HG02885 (cell line): ENCODE measurements at regions not wholly inside any gene's neighbourhood (a gene's known extent, or its start where the extent isn't known, plus 50 kb on each side); places are given as distances from the start of the nearest gene placed in this dataset.
"Not testable (repeated sequence)": the region's sequence is repeated elsewhere in the genome, so short reads cannot be mapped to it uniquely, and the experiment has no call there.

ENCODE experiments used
- ATAC-seq: cut with Tn5 transposase; IDR thresholded peaks from one replicate; pipeline ENCODE4 v1.9.1; 2021; ENCODE audit warnings: mild to moderate bottlenecking; ENCODE audit not compliant: unreplicated experiment, poor library complexity

DNA sequence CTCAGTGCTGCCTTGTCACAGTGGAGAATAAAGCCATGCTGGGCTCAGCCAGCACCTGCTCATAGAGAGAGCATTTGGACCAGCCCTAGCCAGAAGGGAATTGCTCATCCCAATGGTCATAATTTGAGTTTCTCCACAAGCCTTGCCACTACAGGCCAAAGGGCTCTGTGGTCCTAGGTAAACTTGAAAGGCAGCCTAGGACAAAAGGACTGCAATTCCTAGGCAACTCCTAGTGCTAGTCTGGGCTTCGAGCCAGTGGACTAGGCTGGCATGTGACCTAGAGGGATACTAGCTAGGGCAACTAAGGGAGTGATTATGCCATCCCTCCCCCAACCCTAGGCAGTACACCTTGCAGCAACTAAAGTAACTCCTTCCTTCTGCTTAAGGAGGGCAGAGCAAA is 516.2 kb downstream of the BCKDHB start:
- no peak for ATAC-seq

DNA sequence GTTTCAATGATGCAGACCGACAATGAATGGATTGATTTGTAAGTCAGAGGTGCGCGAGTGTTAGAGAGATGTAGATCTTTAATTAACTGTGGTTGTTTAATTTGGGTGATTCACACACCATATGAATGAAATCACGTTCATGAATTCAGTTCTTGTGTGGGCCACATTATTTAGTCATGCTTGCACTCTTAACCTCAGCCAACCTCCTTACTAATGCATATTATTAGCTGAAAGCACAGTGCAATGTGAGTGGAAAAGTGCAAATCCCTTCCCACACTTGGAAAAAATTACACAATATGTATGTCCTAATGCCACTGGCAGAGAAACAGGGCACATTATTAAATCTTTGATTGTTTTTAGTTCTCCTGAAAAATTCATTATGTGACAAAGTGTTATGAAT is 512.5 kb downstream of the BCKDHB start:
- no peak for ATAC-seq

DNA sequence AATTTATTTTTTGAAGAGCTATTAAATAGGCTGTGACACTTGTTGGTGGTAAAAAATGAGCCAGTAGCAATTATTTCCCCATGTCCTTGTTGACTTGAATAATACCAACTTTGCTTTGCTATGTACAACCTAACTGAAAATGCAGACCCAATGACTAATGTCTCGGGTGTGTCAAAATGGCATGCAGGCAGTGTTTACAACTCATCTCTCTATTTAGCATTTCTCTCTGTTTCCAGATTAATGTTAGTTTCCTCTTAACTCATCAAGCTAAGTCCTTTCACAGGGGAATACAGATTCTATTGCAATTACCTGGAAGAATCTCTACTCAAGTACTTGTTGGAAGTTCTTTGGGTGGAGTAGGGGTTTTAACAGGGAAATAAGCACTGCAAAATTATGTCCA is 504.4 kb downstream of the BCKDHB start:
- no peak for ATAC-seq

DNA sequence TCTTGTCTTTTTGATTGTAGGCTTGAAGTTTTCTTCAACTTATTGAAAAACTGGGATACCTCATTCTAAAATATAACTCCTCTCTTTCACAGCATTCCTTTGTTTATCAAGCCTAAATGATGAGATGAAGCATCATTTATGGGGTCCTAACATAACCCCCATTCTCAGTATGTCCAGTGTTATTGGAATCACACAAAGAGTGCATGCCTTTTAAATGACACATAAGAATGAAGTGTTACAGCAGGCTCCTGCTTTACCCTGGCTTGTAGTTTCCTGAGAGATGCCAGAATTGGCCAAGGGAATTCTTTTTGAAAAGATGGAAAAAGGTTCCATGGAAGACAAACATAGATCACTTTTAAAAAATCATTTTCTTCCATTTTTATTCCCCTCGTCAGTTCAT is 502.4 kb downstream of the BCKDHB start:
- ATAC-seq: no peak

- ATAC-seq: no peak
These were observed 501.4 kb downstream of the BCKDHB start for GRCh38 chr6:80607811-80608391.

GRCh38 chr6:80605165-80605989 is 498.9 kb downstream of the BCKDHB start:
- ATAC-seq: peak; percentile 89

DNA sequence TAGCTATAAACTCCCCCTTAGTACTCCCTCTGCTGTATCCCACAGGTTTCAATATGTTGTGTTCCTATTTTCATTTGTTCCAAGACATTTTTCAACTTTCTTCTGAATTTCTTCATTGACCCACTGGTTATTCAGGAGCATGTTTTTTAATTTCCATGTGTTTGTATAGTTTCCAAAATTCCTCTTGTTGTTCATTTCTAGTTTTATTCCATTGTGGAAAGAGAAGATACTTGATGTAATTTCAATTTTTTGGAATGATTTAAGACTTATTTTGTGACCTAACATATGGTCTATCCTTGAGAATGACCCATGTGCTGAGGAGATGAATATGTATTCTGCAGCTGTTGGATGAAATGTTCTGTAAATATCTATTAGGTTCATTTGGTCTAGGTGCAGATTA is 497.2 kb downstream of the BCKDHB start:
- no peak for ATAC-seq

GRCh38 chr6:80594461-80594860 is 488.0 kb downstream of the BCKDHB start:
- ATAC-seq: no peak

DNA sequence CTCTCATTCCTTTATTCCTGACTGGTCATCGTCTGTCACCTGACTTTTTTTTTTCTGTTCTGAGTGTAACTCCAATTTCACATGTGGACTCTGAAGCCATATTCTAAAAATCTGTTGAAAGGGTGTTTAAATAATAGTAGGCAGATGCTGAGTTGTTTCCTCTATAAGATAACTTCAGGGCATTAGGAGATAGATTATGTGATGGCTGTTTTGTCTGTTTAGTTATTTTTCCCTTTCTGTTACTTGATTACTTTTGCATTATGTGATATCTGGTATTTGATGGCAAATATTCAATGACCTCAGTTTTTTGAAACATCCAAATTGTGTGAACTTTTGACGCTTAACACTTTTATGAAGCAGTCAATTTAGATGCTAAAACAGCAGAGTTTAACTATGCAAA is 486.0 kb downstream of the BCKDHB start:
- no peak for ATAC-seq

- no peak for ATAC-seq
These were observed 479.8 kb downstream of the BCKDHB start for GRCh38 chr6:80586242-80586641.

DNA sequence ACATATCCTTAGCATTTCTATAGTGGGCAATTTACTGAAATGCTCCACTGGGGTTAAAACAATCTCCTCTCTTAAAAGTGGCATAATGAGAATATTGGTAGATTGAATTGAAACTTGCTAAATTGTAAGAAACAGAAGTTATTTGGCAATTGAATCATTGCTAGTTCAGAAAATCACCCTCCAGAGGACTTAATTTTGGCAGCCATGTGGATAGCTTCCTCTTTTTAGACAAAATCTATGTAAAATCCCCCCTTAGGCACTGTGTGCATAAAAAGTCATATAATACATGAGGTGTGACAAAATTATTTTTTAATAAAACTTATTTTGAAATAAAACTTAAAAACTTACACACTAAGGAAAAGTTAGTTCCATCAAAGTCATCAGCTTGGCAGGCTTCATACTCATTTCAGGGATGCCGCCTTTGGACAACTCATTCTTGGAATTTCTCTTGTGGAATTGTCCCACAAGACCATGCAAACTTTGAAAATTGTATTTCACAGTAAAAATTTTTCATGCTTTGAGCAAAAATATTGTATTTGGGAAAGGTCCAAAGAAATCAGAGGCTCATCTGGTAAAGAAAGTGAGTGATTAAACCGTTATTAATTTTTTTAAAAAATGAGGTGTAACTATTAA is 473.0 kb downstream of the BCKDHB start:
- no peak for ATAC-seq

DNA sequence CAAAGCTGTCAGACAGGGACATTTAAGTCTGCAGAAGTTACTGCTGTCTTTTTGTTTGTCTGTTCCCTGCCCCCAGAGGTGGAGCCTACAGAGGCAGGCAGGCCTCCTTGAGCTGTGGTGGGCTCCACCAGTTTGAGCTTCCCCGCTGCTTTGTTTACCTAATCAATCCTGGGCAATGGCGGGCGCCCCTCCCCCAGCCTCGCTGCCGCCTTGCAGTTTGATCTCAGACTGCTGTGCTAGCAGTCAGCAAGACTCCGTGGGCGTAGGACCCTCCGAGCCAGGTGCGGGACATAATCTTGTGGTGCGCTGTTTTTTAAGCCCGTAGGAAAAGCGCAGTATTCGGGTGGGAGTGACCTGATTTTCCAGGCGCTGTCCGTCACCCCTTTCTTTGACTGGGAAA is 466.8 kb downstream of the BCKDHB start:
- not testable (repeated sequence) for ATAC-seq

GRCh38 chr6:80566361-80566760 is 459.9 kb downstream of the BCKDHB start:
- ATAC-seq: peak; percentile 93

DNA sequence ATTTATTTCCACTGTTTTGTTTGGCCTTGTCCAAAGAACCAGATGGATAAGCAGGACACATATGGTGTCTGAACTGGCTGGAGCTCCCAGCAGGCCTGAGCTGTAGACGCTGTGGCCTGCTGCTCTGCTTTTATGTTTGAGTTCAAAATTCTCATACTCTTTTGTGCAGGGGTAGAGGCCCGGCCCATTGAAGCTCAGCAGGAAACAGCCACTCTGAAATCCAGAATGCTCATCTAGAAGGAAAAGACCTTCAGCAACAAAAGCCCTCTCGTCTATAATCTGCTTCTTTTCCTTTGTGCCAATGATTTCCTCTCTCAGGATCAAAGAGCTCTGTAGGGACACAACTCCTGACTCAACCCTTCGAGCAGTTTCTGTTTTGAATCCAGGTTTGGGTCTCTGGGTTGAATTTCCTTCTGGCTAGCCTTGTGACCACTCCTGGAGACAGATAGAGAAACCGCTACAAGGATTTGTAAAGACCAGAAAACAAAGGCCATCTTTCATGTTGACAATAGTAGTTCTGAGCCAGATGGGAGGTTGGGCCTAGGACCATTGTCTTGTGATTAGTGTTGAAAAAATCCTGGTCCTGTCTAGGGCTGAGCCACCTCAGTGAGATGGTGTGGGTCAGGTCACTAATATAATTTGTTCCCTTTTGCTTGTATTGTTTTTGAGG is 446.7 kb downstream of the BCKDHB start:
- ATAC-seq: no peak

DNA sequence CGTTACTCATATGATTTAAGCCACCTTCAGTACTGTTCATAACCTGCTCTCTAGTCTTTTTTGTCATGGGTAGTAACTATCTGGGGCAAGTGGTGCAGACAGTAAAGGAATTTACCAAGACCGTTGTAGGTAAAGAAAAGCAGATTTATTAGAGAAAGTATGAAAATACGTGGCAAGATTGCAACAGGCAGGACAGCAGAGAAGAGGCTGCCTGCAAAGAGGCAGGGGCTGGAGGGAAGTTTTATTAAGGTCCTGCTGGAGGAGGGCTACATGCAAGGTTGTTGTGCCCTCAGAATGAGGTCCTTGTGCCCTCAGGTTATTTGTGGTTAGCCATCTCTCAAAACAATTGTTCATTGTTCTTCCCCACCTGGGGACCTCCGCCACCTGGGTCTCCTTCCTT is 444.3 kb downstream of the BCKDHB start:
- ATAC-seq: no peak

- no peak for ATAC-seq
These were observed 443.8 kb downstream of the BCKDHB start for GRCh38 chr6:80550281-80550680.

DNA sequence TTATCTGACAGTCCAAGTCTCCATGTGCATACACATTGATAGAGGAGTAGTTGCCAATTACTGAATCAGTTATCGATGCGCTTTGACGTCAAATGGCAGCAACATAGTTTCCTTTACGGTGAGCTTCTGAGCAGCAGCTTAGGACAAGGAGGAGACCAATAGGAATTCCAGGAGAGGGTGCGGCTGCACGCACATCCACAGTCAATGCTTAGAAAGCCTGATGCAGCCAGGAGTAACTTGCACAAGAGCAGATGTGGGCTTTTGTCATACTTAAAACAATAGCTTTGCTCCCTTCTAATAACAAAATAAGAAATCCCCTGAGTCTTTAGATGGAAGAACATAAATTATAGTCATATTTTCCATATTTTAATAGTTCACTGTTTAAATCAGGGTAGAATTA is 442.1 kb downstream of the BCKDHB start:
- no peak for ATAC-seq

DNA sequence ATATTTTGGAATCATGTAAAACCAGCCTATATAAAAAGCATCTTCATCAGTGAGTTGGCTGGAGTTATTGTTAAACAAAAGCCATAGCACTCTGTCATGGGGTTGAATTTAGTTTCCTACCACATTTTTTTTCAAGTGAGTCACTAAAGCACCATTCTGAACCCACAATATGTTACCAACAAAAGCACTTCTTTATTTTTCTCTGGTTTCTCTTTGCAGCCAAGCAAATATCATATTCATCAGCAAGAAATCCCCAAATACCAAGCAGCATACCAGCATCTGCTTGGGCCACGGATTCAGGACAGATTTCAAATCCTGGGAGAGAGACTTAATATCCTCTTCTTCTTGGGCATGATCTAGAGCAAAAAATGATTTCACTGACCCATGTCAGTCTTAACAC is 441.4 kb downstream of the BCKDHB start:
- peak; percentile 42 for ATAC-seq

DNA sequence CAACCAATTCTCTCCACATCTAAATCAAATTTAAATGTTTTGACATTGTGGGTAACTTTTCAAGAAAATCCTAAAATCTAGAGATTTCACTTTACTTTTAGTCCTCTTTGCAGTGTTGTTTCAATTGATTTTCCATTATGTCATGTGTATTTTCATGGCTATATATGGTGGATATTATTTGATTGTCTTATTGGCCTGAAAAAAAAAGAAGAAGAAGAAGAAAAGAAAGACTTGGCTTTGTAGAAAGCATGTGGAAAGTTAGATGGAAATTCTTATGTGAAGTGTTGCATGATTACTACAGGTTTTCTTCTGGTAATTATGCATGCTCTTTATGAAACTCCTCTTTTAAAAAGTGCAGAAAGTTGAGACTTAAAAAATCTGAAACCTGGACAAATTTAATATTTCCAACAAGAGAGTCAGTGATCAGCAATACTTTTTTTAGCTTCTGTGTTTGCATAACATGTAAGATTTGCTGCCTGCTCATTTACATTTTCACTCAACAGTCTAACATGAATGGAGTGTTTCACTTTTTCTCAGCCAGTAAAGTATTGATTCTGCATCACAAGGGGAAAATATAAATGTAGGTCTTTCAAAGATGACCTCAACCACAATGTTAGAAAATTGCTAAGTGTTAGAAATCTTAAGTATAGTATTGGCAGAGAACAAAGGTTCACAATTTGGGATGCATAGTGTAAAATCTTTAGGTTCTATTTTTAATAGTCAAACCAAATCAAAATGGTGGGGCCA is 438.7 kb downstream of the BCKDHB start:
- ATAC-seq: peak; percentile 44

DNA sequence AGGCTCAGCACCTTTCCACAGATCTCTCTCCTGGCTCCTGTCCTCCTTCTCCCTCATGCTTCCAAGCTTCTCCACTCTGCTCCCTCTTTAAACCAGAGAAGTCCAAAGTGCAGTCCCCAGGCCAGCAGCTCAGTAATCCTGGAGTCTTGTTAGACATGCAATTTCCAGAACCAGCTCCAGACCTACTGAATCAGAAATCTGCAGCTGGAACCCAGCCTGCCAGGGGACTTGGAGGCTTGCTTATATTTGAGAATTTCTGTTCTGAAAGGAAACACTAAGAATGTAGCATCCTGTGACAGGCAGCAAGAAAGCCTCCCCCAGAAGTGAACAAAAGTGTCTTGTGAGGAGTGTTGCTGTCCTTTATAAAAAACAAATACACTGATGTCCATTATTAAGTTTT is 438.1 kb downstream of the BCKDHB start:
- no peak for ATAC-seq
